ENCODE measurements at regions not wholly inside any gene's neighbourhood (a gene's known extent, or its start where the extent isn't known, plus 50 kb on each side); places are given as distances from the start of the nearest gene placed in this dataset.
"Not testable (repeated sequence)": the region's sequence is repeated elsewhere in the genome, so short reads cannot be mapped to it uniquely, and the experiment has no call there.

DNA sequence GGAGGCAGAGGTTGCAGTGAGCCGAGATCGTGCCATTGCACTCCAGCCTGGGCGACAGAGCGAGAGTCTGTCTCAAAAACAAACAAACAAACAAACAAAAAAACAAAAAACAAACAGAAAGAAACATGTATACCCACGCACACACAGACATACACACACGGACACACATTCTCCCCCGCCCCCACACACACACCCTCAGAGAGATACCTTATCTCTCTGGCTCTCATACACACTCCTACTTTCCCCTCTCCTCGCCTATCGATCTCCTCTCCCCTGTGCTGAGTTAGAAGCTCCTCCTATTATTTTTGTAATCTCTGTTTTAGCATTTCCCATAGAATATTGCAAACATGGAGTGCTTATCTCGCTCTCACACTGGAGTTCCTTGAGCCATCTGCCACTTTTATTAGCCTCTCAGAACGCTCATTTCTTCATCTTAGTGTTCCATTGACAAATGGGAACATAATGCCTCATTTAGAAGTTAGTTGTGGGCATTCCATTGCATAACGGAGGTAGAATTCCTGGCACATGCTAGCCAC is 144.2 kb upstream of the CITED2 start:
- H3K27me3 ChIP-seq (ENCODE audit: insufficient read depth, low read depth) = no peaks in the 10 kb centered on the region
- peaks cover 13% of the 10 kb centered on the region; the same call in 1 of the 2 replicates for H3K9me3 ChIP-seq (ENCODE audit: insufficient read depth, low read depth)
- H4K20me1 ChIP-seq (ENCODE audit: insufficient read depth) = no peaks in the 10 kb centered on the region
- BruUV-seq (replicated peaks) = no TSS peak
- 0 out of 2 replicates have a peak, but pooled peaks cover 4% of the 10 kb centered on the region for H3K9me2 ChIP-seq (ENCODE audit: insufficient read depth)
- H3K79me2 ChIP-seq (ENCODE audit: low read depth) = no peaks in the 10 kb centered on the region
- ChIA-PET CTCF (no interaction called here), POLR2A (ENCODE audit: unreplicated experiment) (interaction anchor here (0.5 kb wide), 1 partner anchor 144 kb away, joined by 7 read pairs; the partner anchor contains the start of gene CITED2)
- no peak overlapping the region for H3K4me3 ChIP-seq
- H3K27ac ChIP-seq = no peak overlapping the region
- no peaks in the 10 kb centered on the region for H3K36me3 ChIP-seq (ENCODE audit: low read depth)
- H3K4me2 ChIP-seq = no peak overlapping the region
- intact Hi-C loops (cut with micrococcal nuclease; ENCODE audit: unreplicated experiment) = loop anchor here (10.0 kb wide), 1 partner anchor 84 kb away; no protein-coding TSS in a partner anchor
- DNase-seq = no peak
- H3F3A ChIP-seq (ENCODE audit: insufficient read depth, low read depth) = peaks cover 35% of the 10 kb centered on the region
- TF ChIP-seq, protein P1, sequence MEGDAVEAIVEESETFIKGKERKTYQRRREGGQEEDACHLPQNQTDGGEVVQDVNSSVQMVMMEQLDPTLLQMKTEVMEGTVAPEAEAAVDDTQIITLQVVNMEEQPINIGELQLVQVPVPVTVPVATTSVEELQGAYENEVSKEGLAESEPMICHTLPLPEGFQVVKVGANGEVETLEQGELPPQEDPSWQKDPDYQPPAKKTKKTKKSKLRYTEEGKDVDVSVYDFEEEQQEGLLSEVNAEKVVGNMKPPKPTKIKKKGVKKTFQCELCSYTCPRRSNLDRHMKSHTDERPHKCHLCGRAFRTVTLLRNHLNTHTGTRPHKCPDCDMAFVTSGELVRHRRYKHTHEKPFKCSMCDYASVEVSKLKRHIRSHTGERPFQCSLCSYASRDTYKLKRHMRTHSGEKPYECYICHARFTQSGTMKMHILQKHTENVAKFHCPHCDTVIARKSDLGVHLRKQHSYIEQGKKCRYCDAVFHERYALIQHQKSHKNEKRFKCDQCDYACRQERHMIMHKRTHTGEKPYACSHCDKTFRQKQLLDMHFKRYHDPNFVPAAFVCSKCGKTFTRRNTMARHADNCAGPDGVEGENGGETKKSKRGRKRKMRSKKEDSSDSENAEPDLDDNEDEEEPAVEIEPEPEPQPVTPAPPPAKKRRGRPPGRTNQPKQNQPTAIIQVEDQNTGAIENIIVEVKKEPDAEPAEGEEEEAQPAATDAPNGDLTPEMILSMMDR (conservative IDR thresholded peaks at IDR 0.05) = no peak
- no peak for TF ChIP-seq EZH2 (IDR thresholded peaks at IDR 0.05; ENCODE audit: low read depth)
- H2AFZ ChIP-seq = no peak overlapping the region
- peaks cover 48% of the 10 kb centered on the region for H3K4me1 ChIP-seq (replicated peaks; ENCODE audit: insufficient read depth)

DNA sequence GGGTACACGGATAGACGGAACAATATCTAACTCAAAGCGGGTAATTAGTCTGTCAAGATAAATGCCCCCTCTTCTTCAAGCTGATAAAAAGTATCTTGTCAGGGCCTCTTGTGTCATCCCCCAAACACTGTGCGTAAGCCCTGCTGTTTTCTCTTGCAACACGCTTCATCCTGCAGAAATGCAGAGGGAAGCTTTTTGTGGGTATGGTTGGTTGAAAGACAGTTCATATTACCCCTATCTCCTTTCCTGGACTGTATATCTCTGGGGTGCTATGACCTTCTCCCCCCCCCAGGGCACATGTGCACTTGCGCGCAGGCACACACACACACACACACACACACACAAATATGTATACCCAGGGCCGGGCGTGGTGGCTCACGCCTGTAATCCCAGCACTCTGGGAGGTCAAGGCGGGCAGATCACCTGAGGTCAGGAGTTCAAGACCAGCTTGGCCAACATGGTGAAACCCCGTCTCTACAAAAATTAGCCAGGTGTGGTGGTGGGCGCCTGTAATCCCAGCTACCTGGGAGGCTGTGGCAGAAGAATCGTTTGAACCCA is 143.6 kb upstream of the CITED2 start:
- CTCF ChIA-PET = not testable (repeated sequence)
- POLR2A ChIA-PET (ENCODE audit: unreplicated experiment) = interaction anchor here (0.5 kb wide), 1 partner anchor 144 kb away, joined by 7 read pairs; the partner anchor contains the start of gene CITED2

DNA sequence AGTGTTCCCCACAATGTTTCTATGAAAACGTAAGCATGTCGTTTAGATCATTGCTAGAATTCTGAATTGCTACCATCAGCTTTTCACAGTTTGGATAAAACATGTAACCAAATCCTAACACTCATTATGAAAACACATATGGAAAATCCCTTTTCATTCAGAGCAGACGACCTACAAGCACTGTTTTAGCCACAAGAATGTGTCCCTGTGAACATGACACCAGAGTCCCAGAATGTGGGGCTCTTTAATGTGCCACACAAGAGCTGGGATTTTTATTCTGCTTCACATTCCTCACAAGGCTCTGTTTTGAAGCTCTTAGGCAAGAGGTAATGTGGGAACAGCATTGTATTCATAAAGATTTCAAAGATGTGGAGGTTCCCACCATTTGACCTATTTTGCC is 141.1 kb upstream of the CITED2 start:
- Histone ChIP-seq H2AFZ (no peak overlapping the region), H3F3A (ENCODE audit: insufficient read depth, low read depth) (peaks cover 19% of the 10 kb centered on the region), H3K9me2 (ENCODE audit: insufficient read depth) (0 out of 2 replicates have a peak, but pooled peaks cover 4% of the 10 kb centered on the region), H3K27ac (no peak overlapping the region), H3K9me3 (ENCODE audit: insufficient read depth, low read depth) (peaks cover 13% of the 10 kb centered on the region; the same call in 1 of the 2 replicates), H3K4me2 (peak overlapping the region; percentile 9), H4K20me1 (ENCODE audit: insufficient read depth) (no peaks in the 10 kb centered on the region), H3K36me3 (ENCODE audit: low read depth) (no peaks in the 10 kb centered on the region), H3K27me3 (ENCODE audit: insufficient read depth, low read depth) (no peaks in the 10 kb centered on the region), H3K4me3 (no peak overlapping the region), H3K79me2 (ENCODE audit: low read depth) (no peaks in the 10 kb centered on the region), H3K4me1 (replicated peaks; ENCODE audit: insufficient read depth) (peaks cover 23% of the 10 kb centered on the region)
- ChIA-PET CTCF (no interaction called here), POLR2A (ENCODE audit: unreplicated experiment) (no interaction called here)
- no TSS peak for BruUV-seq (replicated peaks)
- intact Hi-C loops (cut with micrococcal nuclease; ENCODE audit: unreplicated experiment) = loop anchor here (10.0 kb wide), 1 partner anchor 81 kb away; no protein-coding TSS in a partner anchor
- TF ChIP-seq, protein P1 (conservative IDR thresholded peaks at IDR 0.05) = no peak
- TF ChIP-seq EZH2 (IDR thresholded peaks at IDR 0.05; ENCODE audit: low read depth) = no peak
- no peak for DNase-seq

More for the DNA sequence above, 143.6 kb upstream of the CITED2 start:
- intact Hi-C loops (cut with micrococcal nuclease; ENCODE audit: unreplicated experiment) = loop anchor here (2.0 to 10.0 kb wide), 3 partner anchors 51 to 109 kb away; no protein-coding TSS in a partner anchor
- Histone ChIP-seq H3K4me1 (replicated peaks; ENCODE audit: insufficient read depth) (peaks cover 43% of the 10 kb centered on the region), H3F3A (ENCODE audit: insufficient read depth, low read depth) (peaks cover 34% of the 10 kb centered on the region), H3K9me3 (ENCODE audit: insufficient read depth, low read depth) (peaks cover 13% of the 10 kb centered on the region; the same call in 1 of the 2 replicates)
- not testable (repeated sequence) for H3K79me2 ChIP-seq (ENCODE audit: low read depth); H4K20me1 ChIP-seq (ENCODE audit: insufficient read depth); BruUV-seq (replicated peaks); H3K9me2 ChIP-seq (ENCODE audit: insufficient read depth); H3K4me2 ChIP-seq; H3K36me3 ChIP-seq (ENCODE audit: low read depth); H3K27me3 ChIP-seq (ENCODE audit: insufficient read depth, low read depth); H3K27ac ChIP-seq; H2AFZ ChIP-seq; DNase-seq; H3K4me3 ChIP-seq

All from PC-9 (cell line).